ENCODE measurements at regions not wholly inside any gene's neighbourhood (a gene's known extent, or its start where the extent isn't known, plus 50 kb on each side); places are given as distances from the start of the nearest gene placed in this dataset.
"Not testable (repeated sequence)": the region's sequence is repeated elsewhere in the genome, so short reads cannot be mapped to it uniquely, and the experiment has no call there.

DNA sequence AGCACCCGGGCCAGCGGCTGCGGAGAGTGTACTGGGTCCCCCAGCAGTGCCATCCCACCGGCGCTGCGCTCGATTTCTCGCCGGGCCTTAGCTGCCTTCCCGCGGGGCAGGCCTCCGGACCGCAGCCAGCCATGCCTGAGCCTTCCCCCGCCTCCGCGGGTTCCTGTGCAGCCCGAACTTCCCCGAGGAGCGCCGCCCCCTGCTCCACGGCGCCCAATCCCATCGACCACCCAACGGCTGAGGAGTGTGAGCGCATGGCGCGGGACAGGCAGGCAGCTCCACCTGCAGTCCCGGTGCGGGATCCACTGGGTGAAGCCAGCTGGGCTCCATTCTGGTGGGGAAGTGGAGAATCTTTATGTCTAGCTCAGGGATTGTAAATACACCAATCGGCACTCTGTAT lies 325.4 kb downstream of the PPP1R3A start:
- DNase-seq (ENCODE audit: low spot score), result not testable (repeated sequence)

DNA sequence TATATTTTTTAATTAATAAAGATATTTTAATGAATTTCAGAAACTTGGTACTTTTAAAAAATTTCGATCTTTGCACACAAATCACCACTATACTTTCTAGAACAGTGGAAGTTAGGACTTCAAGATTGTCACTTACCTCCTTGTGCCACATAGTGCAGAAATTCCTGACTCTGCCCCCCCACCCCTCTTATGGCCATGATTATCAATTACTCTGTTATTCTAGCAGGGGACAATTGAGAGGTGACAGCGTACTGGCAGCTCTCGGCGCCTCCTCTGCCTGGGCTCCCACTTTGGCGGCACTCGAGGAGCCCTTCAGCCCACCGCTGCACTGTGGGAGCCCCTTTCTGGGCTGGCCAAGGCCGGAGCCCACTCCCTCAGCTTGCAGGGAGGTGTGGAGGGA lies 325.9 kb downstream of the PPP1R3A start:
- DNase-seq (ENCODE audit: low spot score), result not testable (repeated sequence)

DNA sequence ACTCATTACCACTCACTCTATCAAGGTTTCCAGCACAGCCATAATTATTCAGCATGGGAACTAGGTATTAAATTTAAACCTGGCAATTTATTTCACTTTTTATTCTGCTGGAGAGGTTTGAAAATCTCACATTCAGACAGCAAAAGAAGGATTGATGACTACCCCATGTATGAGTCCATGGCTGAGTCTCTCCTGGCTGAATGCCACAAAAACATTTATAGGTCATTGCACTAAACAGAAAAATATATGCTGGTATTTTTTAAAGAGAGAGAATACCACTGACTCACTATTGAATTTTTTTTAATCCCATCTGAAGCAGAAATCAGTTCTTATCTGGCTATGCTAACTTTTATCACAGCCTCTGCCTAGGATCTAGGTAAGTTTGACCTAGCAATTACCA lies 336.3 kb downstream of the PPP1R3A start:
- DNase-seq (ENCODE audit: low spot score), result no peak

DNA sequence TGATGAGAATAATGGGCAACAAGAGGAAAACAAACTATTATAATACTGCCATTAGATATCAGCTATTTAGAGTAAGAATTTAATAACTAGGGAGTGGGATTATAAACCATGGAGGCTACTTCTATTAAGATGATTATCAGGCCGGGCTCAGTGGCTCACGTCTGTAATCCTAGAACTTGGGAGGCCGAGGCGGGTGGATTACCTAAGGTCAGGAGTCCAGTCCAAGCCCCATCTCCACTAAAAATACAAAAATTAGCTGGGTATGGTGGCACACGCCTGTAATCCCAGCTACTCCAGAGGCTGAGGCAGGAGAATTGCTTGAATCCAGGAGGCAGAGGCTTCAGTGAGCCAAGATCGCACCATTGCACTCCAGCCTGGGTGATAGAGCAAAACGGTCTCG lies 355.6 kb downstream of the PPP1R3A start:
- DNase-seq (ENCODE audit: low spot score), result not testable (repeated sequence)

DNA sequence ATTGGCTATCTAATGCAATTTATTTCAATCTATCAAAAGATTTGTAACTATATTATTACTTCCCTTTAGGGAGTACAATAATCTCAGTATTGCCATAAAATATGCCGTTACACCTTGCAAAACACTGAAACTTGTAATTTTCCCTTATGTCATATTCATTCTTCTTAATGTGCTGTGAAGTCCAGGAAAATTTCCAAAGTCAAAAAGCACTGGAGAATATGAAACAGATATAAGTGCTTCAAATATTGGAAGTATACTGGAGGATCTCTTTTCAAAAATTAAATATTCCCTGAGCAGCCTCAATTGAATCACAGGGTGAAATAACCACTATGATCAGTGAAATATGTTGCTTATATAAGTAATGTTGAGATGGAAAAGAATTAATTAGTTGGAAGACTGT lies 356.0 kb downstream of the PPP1R3A start:
- DNase-seq (ENCODE audit: low spot score), result no peak

- DNase-seq (ENCODE audit: low spot score), result no peak
Measured at GRCh38 chr7:113562242-113562641, 356.6 kb downstream of the PPP1R3A start.

DNA sequence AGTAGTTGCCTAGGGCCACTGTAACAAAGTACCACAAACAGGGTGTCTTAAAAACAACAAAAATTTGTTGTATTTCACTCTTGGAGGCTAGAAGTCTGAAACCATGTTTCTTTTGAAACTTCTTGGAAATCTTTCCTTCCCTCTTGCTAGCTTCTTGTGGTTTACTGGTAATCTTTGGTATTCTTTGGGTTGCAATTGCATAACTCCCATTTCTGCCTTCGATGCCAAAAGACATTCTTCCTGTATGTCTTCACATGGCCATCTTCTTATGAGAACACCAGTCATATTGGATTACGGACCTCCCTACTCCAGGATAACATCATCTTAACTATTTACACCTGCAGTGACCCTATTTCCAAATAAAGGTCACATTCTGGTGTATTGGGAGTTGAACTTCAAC lies 357.4 kb downstream of the PPP1R3A start:
- no peak for DNase-seq (ENCODE audit: low spot score)

GRCh38 chr7:113550966-113551365 lies 367.8 kb downstream of the PPP1R3A start:
- DNase-seq (ENCODE audit: low spot score), result no peak

- DNase-seq (ENCODE audit: low spot score), result no peak
Measured at GRCh38 chr7:113548561-113548960, 370.2 kb downstream of the PPP1R3A start.

- DNase-seq (ENCODE audit: low spot score), result no peak
Measured at GRCh38 chr7:113548137-113548536, 370.7 kb downstream of the PPP1R3A start.

- DNase-seq (ENCODE audit: low spot score), result no peak
Measured at GRCh38 chr7:113521468-113521867, 397.3 kb downstream of the PPP1R3A start.

GRCh38 chr7:113519472-113519871 lies 399.3 kb downstream of the PPP1R3A start:
- no peak for DNase-seq (ENCODE audit: low spot score)

GRCh38 chr7:113504691-113505090 lies 386.3 kb upstream of the SMIM30 start:
- DNase-seq (ENCODE audit: low spot score), result no peak

GRCh38 chr7:113504142-113504541 lies 385.8 kb upstream of the SMIM30 start:
- DNase-seq (ENCODE audit: low spot score), result no peak

DNA sequence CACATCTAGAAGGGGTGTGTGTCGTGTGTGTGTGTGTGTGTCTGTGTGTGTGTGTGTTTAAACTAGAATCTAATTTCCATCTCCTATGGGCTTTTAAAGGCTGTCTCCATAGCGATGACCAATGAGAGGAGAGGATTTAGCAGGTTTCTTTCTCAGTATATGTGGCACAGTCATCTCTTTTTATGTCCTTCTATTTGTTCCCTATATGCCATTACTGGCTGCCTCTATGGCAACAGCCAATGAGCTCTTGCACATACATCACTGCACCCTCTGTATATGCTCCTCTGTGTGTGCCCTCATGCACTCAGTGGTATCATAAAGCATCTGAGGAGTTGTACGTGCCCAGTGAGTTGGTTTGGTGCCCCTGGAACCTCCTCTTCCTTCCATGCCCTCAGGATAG lies 378.2 kb upstream of the SMIM30 start:
- not testable (repeated sequence) for DNase-seq (ENCODE audit: low spot score)

DNA sequence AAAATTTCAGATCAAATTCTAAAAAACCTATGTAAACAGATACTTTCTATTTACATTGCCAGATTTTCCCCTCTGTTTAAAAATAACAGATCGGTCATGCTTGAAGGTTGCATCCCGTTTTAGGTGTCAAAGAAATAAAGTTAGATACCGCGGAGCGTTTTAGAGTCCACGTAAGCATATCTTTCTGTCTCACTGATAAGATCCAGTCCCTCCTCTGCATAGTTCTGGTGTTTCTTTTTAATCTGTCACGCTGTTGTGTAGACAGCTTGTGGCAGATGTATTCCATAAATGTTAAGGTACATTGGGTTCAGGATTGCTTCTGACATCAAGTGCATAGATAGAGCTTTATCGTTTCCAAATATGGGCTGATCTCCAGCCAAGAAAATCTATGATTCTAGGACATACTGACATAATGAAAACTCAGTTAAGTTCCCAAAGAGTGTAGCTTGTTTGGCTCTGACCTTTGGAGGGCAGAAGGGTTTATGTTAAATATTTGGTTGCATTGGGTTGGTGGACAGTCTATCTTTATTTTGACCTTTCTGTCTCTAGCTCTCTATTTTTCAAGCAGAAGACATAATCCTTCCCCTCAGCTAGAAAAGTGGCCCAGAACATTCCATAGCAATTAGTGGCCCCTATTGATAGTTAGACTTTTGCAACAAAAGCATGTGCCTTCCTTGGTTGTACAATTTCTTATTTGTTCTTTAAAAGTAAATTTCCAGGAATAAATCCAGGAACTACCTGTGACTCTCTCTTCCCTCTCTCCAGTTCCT lies 376.6 kb upstream of the SMIM30 start:
- DNase-seq (ENCODE audit: low spot score), result not testable (repeated sequence)

DNA sequence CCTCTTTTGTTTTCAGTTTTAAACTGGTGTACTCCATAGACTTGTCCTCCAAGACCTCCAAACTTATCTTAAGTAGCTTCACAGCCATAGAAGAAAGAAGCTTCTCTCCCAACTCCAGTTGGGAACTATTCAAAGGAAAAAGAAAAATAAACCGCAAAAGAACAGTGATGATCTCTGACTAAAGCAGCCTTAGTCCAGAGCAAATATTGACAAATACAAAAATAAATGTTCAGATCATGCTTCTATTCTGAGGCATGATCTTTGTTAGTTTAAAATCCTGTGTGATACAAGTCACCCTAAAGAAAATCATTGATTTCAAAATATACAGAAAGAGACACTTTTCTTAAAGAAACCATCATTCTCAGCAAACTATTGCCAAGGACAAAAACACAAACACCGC lies 373.0 kb upstream of the SMIM30 start:
- DNase-seq (ENCODE audit: low spot score), result no peak

DNA sequence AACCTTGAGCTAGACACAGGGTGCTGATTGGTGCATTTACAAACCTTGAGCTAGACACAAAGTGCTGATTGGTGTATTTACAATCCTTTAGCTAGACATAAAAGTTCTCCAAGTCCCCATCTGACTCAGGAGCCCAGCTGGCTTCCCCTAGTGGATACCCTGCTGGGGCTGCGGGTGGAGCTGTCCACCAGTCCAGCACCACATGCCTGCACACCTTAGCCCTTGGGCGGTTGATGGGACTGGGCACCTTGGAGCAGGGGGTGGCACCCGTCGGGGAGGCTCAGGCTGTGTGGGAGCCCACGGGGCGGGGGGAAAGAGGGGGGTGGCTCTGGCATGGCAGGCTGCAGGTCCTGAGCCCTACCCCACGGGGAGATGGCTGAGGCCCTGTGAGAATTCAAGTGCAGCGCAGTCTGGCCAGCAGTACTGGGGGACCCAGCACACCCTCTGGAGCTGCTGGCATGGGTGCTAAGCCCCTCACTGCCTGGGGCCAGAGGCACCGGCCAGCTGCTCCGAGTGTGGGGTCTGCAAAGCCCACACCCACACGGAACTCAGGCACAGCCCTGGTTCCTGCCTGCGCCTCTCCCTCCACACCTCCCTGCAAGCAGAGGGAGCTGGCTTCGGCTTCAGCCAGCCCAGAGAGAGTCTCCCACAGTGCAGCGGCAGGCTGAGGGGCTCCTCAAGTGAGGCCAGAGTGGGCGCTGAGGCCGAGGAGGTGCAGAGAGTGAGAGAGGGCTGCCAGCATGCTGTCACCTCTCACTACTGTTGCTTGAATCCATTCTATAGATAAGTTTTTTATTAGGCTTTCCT lies 369.8 kb upstream of the SMIM30 start:
- DNase-seq (ENCODE audit: low spot score), result no peak

DNA sequence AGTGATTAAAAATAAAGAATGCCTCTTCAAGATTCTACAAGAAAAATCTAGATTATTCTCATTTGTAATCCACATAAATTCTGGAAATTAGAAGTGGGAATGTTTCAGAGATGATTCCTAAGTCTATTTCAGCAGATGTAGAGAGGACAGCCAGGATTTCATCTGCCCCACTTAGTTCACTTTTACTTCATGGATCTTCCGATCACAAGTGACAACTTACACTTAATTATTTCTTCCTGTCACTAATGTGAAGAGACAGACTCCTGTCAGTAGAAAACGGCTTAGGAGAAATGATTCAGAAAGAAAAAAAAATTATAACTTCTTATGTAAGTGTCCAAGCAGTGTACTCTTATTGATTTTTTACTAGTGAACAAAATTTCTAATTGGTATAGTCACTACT lies 368.2 kb upstream of the SMIM30 start:
- DNase-seq (ENCODE audit: low spot score), result no peak

DNA sequence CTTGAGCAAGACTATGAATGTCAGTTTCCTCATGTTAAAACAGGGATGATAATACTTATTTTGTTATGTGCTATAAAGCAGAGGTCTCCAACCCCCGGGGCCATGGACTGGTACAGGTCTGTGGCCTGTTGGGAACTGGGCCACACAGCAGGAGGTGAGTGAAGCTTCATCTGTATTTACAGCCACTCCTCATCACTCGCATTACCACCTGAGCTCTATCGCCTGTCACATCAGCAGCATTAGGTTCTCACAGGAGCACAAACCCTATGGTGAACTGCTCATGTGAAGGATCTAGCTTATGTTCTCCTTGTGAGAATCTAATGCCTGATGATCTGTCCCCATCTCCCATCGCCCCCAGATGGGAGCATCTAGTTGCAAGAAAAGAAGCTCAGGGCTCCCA lies 365.3 kb upstream of the SMIM30 start:
- DNase-seq (ENCODE audit: low spot score), result no peak

- DNase-seq (ENCODE audit: low spot score), result no peak
Measured at GRCh38 chr7:113480537-113480936, 362.2 kb upstream of the SMIM30 start.

GRCh38 chr7:113464096-113464855 lies 345.9 kb upstream of the SMIM30 start:
- no peak for DNase-seq (ENCODE audit: low spot score)

- no peak for DNase-seq (ENCODE audit: low spot score)
Measured at GRCh38 chr7:113460067-113460466, 341.7 kb upstream of the SMIM30 start.

Data from kidney capillary endothelial cell (primary cell).